Heart left ventricle (tissue), 16 donors: ENCODE measurements at regions not wholly inside any gene's neighbourhood (a gene's known extent, or its start where the extent isn't known, plus 50 kb on each side); places are given as distances from the start of the nearest gene placed in this dataset.

Source experiments
- ATAC-seq, 4 donors: fragments of 200-7000 bp; cut with Tn5 transposase; one replicate each; pipeline ENCODE4 v1.9.1; 2020 to 2022; ENCODE audit warnings: moderate library complexity in 4 of 4, mild to moderate bottlenecking in 3 of 4, moderate number of reproducible peaks in 1 of 4
- DNase-seq, 5 donors: peaks; one replicate each; pipeline ENCODE4 v3.0.0-alpha.2; 2020
- H3K27ac ChIP-seq, 12 donors: fragments of 200-600 bp; sonication (generic) in 4 of 12; one replicate each; pipeline versions ENCODE4 v1.5.0 to v1.8.0; 2016 to 2022; ENCODE audit warnings: mild to moderate bottlenecking in 2 of 12
- H3K27me3 ChIP-seq, 9 donors: fragments of 200-600 bp; sonication (generic) in 2 of 9; one replicate each; pipeline versions ENCODE4 v1.5.1 to v1.8.0; 2016 to 2022; ENCODE audit warnings: mild to moderate bottlenecking in 3 of 9
- H3K36me3 ChIP-seq, 9 donors: fragments of 200-600 bp; sonication (generic) in 2 of 9; one replicate each; pipeline versions ENCODE4 v1.5.0 to v1.8.0; 2018 to 2022; ENCODE audit warnings: mild to moderate bottlenecking in 2 of 9
- H3K4me1 ChIP-seq, 12 donors: fragments of 200-600 bp; sonication (generic) in 4 of 12; one replicate each; pipeline versions ENCODE4 v1.5.0 to v1.8.0; 2016 to 2022; ENCODE audit warnings: mild to moderate bottlenecking in 3 of 12
- H3K4me3 ChIP-seq, 12 donors: fragments of 200-600 bp; sonication (generic) in 4 of 12; one replicate each; pipeline versions ENCODE4 v1.5.0 to v1.8.0; 2017 to 2022; ENCODE audit warnings: mild to moderate bottlenecking in 9 of 12, moderate library complexity in 4 of 12
- H3K9me3 ChIP-seq, 12 donors: fragments of 200-600 bp; sonication (generic) in 4 of 12; one replicate each; pipeline versions ENCODE4 v1.5.0 to v1.8.0; 2016 to 2022; ENCODE audit warnings: mild to moderate bottlenecking in 1 of 12
- POLR2A ChIP-seq, 2 donors: fragments of 450-650 bp; IDR thresholded peaks; one replicate each; pipeline ENCODE4 v1.6.1; 2017; ENCODE audit warnings: antibody characterized with exemption in 2 of 2, mild to moderate bottlenecking in 2 of 2, moderate library complexity in 2 of 2
- WGBS, 4 donors: extraction: QIAGEN DNeasy Blood & Tissue Kit in 2 of 4; methylation state at CpG; one replicate each; pipeline versions ENCODE4 v1.1.5 to v1.1.7; 2013 to 2018; 5-methylcytosine and 5-hydroxymethylcytosine counted together
- intact Hi-C, 10 donors: fragments of 100-400 bp; cut with DNase I; formaldehyde crosslinking; loops; one replicate each; pipeline versions ENCODE4 v1.11.1 to v1.14.2; 2022
- TF ChIP-seq, protein P1 (sequence below), 12 donors: fragments of 200-600 bp; sonication (generic) in 4 of 12; IDR thresholded peaks; one replicate each; pipeline versions ENCODE4 v1.5.0 to v1.8.0; 2018 to 2022; ENCODE audit warnings: antibody characterized with exemption in 12 of 12, mild to moderate bottlenecking in 5 of 12
- donor health status: ischemic (EF 13 %, LVEDD 7.1; RV severe dilation, severe dysfunction).
- donor health status: healthy with polysubstance abuse.
- donor health status: DM: no; HTN: yes; CAD: no.
- donor health status: DM: no; HTN: no; CAD: no.
- donor health status: ischemic (EF 25% LVEDD 6.9; RV normal size, moderate dysfunction).
- donor health status: ischemic (EF 25% LVEDD 5.7; RV mildly dilated, moderate dysfunction).
- donor health status: healthy.
- donor health status: DM: yes; HTN: yes; CAD: no.
- donor health status: ischemic (EF 35%, LVEDD 5.7; RV mildly dilated, moderate dysfunction).
- donor health status: nonischemic (EF 11% LVEDD 7.7; RV severe dilation, severe dysfunction).
- donor health status: DM: yes; HTN: yes; CAD: no.
- donor health status: PGD.
- donor health status: ischemic (EF 29% LVEDD 5.4; RV normal size, mild dysfunction).
- donor health status: nonischemic (EF 23%, LVEDD 6.1; RV moderate dilation, normal function).

- intact Hi-C loops, result no loop called here
- Histone ChIP-seq H3K4me1 (no peaks in the 10 kb centered on the region), H3K27me3 (no peaks in the 10 kb centered on the region), H3K27ac (no peak overlapping the region), H3K9me3 (no peaks in the 10 kb centered on the region), H3K4me3 (no peak overlapping the region), H3K36me3 (no peaks in the 10 kb centered on the region)
- ATAC-seq, result no peak
- 65 to 78% (median 70%) methylated on average over 1 of the region's 1 CpG for WGBS, 4 donors
- TF ChIP-seq, protein P1, sequence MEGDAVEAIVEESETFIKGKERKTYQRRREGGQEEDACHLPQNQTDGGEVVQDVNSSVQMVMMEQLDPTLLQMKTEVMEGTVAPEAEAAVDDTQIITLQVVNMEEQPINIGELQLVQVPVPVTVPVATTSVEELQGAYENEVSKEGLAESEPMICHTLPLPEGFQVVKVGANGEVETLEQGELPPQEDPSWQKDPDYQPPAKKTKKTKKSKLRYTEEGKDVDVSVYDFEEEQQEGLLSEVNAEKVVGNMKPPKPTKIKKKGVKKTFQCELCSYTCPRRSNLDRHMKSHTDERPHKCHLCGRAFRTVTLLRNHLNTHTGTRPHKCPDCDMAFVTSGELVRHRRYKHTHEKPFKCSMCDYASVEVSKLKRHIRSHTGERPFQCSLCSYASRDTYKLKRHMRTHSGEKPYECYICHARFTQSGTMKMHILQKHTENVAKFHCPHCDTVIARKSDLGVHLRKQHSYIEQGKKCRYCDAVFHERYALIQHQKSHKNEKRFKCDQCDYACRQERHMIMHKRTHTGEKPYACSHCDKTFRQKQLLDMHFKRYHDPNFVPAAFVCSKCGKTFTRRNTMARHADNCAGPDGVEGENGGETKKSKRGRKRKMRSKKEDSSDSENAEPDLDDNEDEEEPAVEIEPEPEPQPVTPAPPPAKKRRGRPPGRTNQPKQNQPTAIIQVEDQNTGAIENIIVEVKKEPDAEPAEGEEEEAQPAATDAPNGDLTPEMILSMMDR (IDR thresholded peaks at IDR 0.05), result no peak
- TF ChIP-seq POLR2A (IDR thresholded peaks at IDR 0.05), result no peak
- DNase-seq, result no peak
Measured at GRCh38 chr14:86086962-86087361, 557.0 kb downstream of the FLRT2 start.

DNA sequence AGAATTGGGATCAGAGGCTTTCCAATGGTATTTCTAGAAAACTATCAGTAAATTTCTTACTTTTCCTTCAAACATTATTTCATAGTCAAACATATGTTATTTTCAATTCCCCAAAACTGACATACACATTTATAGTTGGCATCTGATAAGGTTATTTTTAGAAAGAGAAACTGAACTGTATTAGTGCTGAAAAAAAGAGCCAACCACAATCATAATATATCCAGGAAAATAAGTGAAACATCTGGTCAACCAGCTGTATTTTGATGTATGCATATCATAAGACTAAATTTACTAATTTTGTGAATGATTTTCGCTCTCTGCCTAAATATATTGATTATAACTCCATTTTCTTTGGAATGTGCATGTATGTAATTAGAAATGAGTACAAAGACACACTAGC is 554.2 kb downstream of the FLRT2 start:
- DNase-seq, result no peak
- Histone ChIP-seq H3K4me3 (no peak overlapping the region), H3K9me3 (no peaks in the 10 kb centered on the region), H3K36me3 (no peaks in the 10 kb centered on the region), H3K27me3 (no peaks in the 10 kb centered on the region), H3K4me1 (no peaks in the 10 kb centered on the region), H3K27ac (no peak overlapping the region)
- no peak for ATAC-seq
- intact Hi-C loops, result no loop called here
- no peak for TF ChIP-seq POLR2A (IDR thresholded peaks at IDR 0.05)
- TF ChIP-seq, protein P1 (IDR thresholded peaks at IDR 0.05), result no peak
- WGBS, 4 donors, result 58 to 83% (median 75%) methylated on average over 1 of the region's 1 CpG

- ATAC-seq, result no peak
- TF ChIP-seq, protein P1 (IDR thresholded peaks at IDR 0.05), result no peak
- TF ChIP-seq POLR2A (IDR thresholded peaks at IDR 0.05), result no peak
Measured at GRCh38 chr14:86083616-86084015, 553.7 kb downstream of the FLRT2 start.

GRCh38 chr14:86072116-86072894 is 542.4 kb downstream of the FLRT2 start:
- peaks cover 0 to 4% (median 0%) of the 10 kb centered on the region in 12 donors for H3K9me3 ChIP-seq
- DNase-seq (no peak), ATAC-seq (no peak)
- H3K27me3 ChIP-seq, result no peaks in the 10 kb centered on the region
- H3K4me1 ChIP-seq, result peaks cover 0 to 4% (median 0%) of the 10 kb centered on the region in 12 donors
- no peak overlapping the region for H3K27ac ChIP-seq
- TF ChIP-seq, protein P1 (IDR thresholded peaks at IDR 0.05), result no peak
- no peak for TF ChIP-seq POLR2A (IDR thresholded peaks at IDR 0.05)
- H3K36me3 ChIP-seq, result no peaks in the 10 kb centered on the region
- intact Hi-C loops, result no loop called here
- WGBS, 4 donors, result 25 to 43% (median 33%) methylated on average over 5 of the region's 5 CpGs
- no peak overlapping the region for H3K4me3 ChIP-seq

More at GRCh38 chr14:86083616-86084015, 553.7 kb downstream of the FLRT2 start:
- DNase-seq, result no peak
- no peaks in the 10 kb centered on the region for H3K27me3 ChIP-seq
- intact Hi-C loops, result no loop called here
- H3K4me1 ChIP-seq, result no peaks in the 10 kb centered on the region
- H3K36me3 ChIP-seq, result no peaks in the 10 kb centered on the region
- no peak overlapping the region for H3K4me3 ChIP-seq
- no peaks in the 10 kb centered on the region for H3K9me3 ChIP-seq
- no peak overlapping the region for H3K27ac ChIP-seq
